OCI-LY7 (cell line): ENCODE measurements at regions not wholly inside any gene's neighbourhood (a gene's known extent, or its start where the extent isn't known, plus 50 kb on each side); places are given as distances from the start of the nearest gene placed in this dataset.

Experiments used
- EZH2phosphoT487 ChIP-seq: fragments of 200-600 bp; sonication (generic); IDR thresholded peaks from 2 replicates; pipeline ENCODE4 v1.6.1; 2018; ENCODE audit warnings: low read depth, borderline replicate concordance, mild to moderate bottlenecking, mixed run types, antibody characterized with exemption, low read length, moderate library complexity, mixed read lengths
- TF ChIP-seq, protein P1 (sequence below): fragments of 200-600 bp; sonication (generic); conservative IDR thresholded peaks from 2 replicates; pipeline ENCODE4 v1.5.1; 2014; ENCODE audit warnings: mild to moderate bottlenecking, antibody characterized with exemption, low read length, moderate library complexity, mixed read lengths

DNA sequence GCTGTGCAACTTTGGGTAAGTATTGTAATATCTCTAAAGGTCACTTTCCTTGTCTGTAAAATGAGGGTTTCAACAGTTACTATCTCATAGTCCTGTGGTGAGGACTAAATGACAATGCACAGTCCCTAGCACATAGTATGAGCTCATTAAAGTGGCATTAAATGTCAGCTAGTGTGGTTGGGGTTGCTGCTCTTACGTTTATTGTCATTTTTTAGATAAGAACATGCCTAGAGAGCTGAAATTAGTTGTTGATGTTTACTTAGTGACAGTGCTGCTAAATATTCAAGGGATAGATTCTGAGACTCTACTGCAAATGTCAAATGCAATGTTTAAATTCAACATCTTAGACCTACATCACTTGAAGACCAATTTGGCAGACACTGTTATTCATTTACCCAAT, 356.1 kb upstream of the ETAA1 start:
- TF ChIP-seq, protein P1, sequence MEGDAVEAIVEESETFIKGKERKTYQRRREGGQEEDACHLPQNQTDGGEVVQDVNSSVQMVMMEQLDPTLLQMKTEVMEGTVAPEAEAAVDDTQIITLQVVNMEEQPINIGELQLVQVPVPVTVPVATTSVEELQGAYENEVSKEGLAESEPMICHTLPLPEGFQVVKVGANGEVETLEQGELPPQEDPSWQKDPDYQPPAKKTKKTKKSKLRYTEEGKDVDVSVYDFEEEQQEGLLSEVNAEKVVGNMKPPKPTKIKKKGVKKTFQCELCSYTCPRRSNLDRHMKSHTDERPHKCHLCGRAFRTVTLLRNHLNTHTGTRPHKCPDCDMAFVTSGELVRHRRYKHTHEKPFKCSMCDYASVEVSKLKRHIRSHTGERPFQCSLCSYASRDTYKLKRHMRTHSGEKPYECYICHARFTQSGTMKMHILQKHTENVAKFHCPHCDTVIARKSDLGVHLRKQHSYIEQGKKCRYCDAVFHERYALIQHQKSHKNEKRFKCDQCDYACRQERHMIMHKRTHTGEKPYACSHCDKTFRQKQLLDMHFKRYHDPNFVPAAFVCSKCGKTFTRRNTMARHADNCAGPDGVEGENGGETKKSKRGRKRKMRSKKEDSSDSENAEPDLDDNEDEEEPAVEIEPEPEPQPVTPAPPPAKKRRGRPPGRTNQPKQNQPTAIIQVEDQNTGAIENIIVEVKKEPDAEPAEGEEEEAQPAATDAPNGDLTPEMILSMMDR: no peak
- TF ChIP-seq EZH2phosphoT487: no peak
